GM12892 (cell line): ENCODE measurements at regions not wholly inside any gene's neighbourhood (a gene's known extent, or its start where the extent isn't known, plus 50 kb on each side); places are given as distances from the start of the nearest gene placed in this dataset.

Experiments
- POLR2A ChIP-seq: IDR thresholded peaks from 2 replicates; pipeline ENCODE4 v1.6.1; 2011; ENCODE audit warnings: low read depth, low read length, control low read depth
- POLR2AphosphoS5 ChIP-seq: IDR thresholded peaks from 2 replicates; pipeline ENCODE4 v1.6.1; 2011; ENCODE audit warnings: low read depth, low read length, control low read depth

DNA sequence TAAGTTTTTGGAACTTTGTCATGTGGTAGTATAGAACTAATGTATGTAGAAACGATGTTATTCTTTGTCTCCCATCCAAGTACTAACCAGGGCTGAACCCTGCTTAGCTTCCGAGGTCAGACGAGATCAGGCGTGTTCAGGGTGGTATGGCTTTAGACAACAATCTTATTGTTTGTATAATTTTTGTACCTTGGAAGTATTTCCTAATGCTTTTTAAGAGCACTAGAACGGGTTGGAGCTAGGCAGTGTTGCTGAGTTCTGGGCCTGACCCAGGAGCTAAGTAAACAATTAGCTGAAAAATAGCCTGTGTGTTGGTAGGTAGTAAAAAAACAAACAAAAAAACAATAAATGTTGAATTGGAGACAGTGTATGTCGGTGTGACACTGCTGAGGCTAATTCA is 244.3 kb downstream of the EMP1 start:
- TF ChIP-seq POLR2A (no peak), POLR2AphosphoS5 (no peak)
